Heart left ventricle (tissue), 16 donors: ENCODE measurements at regions not wholly inside any gene's neighbourhood (a gene's known extent, or its start where the extent isn't known, plus 50 kb on each side); places are given as distances from the start of the nearest gene placed in this dataset.
"Not testable (repeated sequence)": the region's sequence is repeated elsewhere in the genome, so short reads cannot be mapped to it uniquely, and the experiment has no call there.

ENCODE experiments used
- ATAC-seq, 4 donors: fragments of 200-7000 bp; cut with Tn5 transposase; one replicate each; pipeline ENCODE4 v1.9.1; 2020 to 2022; ENCODE audit warnings: moderate library complexity in 4 of 4, mild to moderate bottlenecking in 3 of 4, moderate number of reproducible peaks in 1 of 4
- DNase-seq, 5 donors: peaks; one replicate each; pipeline ENCODE4 v3.0.0-alpha.2; 2020
- H3K27ac ChIP-seq, 12 donors: fragments of 200-600 bp; sonication (generic) in 4 of 12; one replicate each; pipeline versions ENCODE4 v1.5.0 to v1.8.0; 2016 to 2022; ENCODE audit warnings: mild to moderate bottlenecking in 2 of 12
- H3K27me3 ChIP-seq, 9 donors: fragments of 200-600 bp; sonication (generic) in 2 of 9; one replicate each; pipeline versions ENCODE4 v1.5.1 to v1.8.0; 2016 to 2022; ENCODE audit warnings: mild to moderate bottlenecking in 3 of 9
- H3K36me3 ChIP-seq, 9 donors: fragments of 200-600 bp; sonication (generic) in 2 of 9; one replicate each; pipeline versions ENCODE4 v1.5.0 to v1.8.0; 2018 to 2022; ENCODE audit warnings: mild to moderate bottlenecking in 2 of 9
- H3K4me1 ChIP-seq, 12 donors: fragments of 200-600 bp; sonication (generic) in 4 of 12; one replicate each; pipeline versions ENCODE4 v1.5.0 to v1.8.0; 2016 to 2022; ENCODE audit warnings: mild to moderate bottlenecking in 3 of 12
- H3K4me3 ChIP-seq, 12 donors: fragments of 200-600 bp; sonication (generic) in 4 of 12; one replicate each; pipeline versions ENCODE4 v1.5.0 to v1.8.0; 2017 to 2022; ENCODE audit warnings: mild to moderate bottlenecking in 9 of 12, moderate library complexity in 4 of 12
- H3K9me3 ChIP-seq, 12 donors: fragments of 200-600 bp; sonication (generic) in 4 of 12; one replicate each; pipeline versions ENCODE4 v1.5.0 to v1.8.0; 2016 to 2022; ENCODE audit warnings: mild to moderate bottlenecking in 1 of 12
- POLR2A ChIP-seq, 2 donors: fragments of 450-650 bp; IDR thresholded peaks; one replicate each; pipeline ENCODE4 v1.6.1; 2017; ENCODE audit warnings: antibody characterized with exemption in 2 of 2, mild to moderate bottlenecking in 2 of 2, moderate library complexity in 2 of 2
- WGBS, 4 donors: extraction: QIAGEN DNeasy Blood & Tissue Kit in 2 of 4; methylation state at CpG; one replicate each; pipeline versions ENCODE4 v1.1.5 to v1.1.7; 2013 to 2018; 5-methylcytosine and 5-hydroxymethylcytosine counted together
- intact Hi-C, 10 donors: fragments of 100-400 bp; cut with DNase I; formaldehyde crosslinking; loops; one replicate each; pipeline versions ENCODE4 v1.11.1 to v1.14.2; 2022
- TF ChIP-seq, protein P1 (sequence below), 12 donors: fragments of 200-600 bp; sonication (generic) in 4 of 12; IDR thresholded peaks; one replicate each; pipeline versions ENCODE4 v1.5.0 to v1.8.0; 2018 to 2022; ENCODE audit warnings: antibody characterized with exemption in 12 of 12, mild to moderate bottlenecking in 5 of 12
- donor health status: ischemic (EF 13 %, LVEDD 7.1; RV severe dilation, severe dysfunction).
- donor health status: healthy with polysubstance abuse.
- donor health status: DM: no; HTN: yes; CAD: no.
- donor health status: DM: no; HTN: no; CAD: no.
- donor health status: ischemic (EF 25% LVEDD 6.9; RV normal size, moderate dysfunction).
- donor health status: ischemic (EF 25% LVEDD 5.7; RV mildly dilated, moderate dysfunction).
- donor health status: healthy.
- donor health status: DM: yes; HTN: yes; CAD: no.
- donor health status: ischemic (EF 35%, LVEDD 5.7; RV mildly dilated, moderate dysfunction).
- donor health status: nonischemic (EF 11% LVEDD 7.7; RV severe dilation, severe dysfunction).
- donor health status: DM: yes; HTN: yes; CAD: no.
- donor health status: PGD.
- donor health status: ischemic (EF 29% LVEDD 5.4; RV normal size, mild dysfunction).
- donor health status: nonischemic (EF 23%, LVEDD 6.1; RV moderate dilation, normal function).

DNA sequence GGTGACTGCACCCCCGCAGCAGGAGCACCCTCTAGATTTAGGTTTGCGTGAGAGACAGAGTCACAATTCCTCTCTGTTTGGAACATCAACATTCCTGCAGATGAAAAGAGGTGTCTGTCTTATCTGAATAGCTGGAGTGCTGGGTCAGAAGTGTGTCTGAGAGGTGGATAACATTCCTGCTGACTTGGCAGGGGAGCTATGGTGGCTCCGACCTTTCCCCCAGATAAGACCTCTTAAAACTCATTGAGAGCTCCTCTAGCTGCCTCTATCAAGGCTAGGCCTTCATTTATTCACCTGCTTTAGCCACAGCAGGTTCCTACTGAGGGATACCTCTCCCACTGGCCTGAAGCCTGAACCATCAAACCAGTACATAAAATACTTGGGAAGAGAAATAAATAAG lies 615.5 kb downstream of the LRRC70 start:
- H3K9me3 ChIP-seq: peaks cover 0 to 4% (median 0%) of the 10 kb centered on the region in 12 donors
- TF ChIP-seq POLR2A (IDR thresholded peaks at IDR 0.05): no peak
- TF ChIP-seq, protein P1, sequence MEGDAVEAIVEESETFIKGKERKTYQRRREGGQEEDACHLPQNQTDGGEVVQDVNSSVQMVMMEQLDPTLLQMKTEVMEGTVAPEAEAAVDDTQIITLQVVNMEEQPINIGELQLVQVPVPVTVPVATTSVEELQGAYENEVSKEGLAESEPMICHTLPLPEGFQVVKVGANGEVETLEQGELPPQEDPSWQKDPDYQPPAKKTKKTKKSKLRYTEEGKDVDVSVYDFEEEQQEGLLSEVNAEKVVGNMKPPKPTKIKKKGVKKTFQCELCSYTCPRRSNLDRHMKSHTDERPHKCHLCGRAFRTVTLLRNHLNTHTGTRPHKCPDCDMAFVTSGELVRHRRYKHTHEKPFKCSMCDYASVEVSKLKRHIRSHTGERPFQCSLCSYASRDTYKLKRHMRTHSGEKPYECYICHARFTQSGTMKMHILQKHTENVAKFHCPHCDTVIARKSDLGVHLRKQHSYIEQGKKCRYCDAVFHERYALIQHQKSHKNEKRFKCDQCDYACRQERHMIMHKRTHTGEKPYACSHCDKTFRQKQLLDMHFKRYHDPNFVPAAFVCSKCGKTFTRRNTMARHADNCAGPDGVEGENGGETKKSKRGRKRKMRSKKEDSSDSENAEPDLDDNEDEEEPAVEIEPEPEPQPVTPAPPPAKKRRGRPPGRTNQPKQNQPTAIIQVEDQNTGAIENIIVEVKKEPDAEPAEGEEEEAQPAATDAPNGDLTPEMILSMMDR (IDR thresholded peaks at IDR 0.05): no peak
- ATAC-seq (no peak), DNase-seq (no peak)
- 20 to 49% (median 44%) methylated on average over 3 of the region's 3 CpGs for WGBS, 4 donors
- H3K4me3 ChIP-seq: no peak overlapping the region
- H3K4me1 ChIP-seq: no peaks in the 10 kb centered on the region
- no peaks in the 10 kb centered on the region for H3K36me3 ChIP-seq
- intact Hi-C loops: no loop called here
- no peak overlapping the region for H3K27ac ChIP-seq
- H3K27me3 ChIP-seq: no peaks in the 10 kb centered on the region

DNA sequence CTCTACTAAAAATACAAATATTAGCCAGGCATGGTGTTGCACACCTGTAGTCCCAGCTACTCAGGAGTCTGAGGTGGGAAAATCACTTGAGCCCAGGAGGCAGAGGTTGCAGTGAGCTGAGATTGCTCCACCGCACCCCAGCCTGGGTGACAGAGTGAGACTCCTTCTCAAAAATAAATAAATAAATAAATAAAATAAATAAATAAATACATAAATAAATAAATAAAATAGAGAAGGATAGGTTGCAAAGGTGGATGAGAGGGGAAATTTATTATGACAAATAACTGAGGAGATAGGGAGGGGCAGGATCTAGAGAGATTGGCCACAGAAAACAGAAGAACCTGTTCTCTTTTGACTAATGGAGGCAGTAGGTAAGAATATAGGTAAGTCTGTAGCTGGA lies 601.6 kb downstream of the LRRC70 start:
- ATAC-seq, H3K36me3 ChIP-seq, H3K9me3 ChIP-seq, H3K4me1 ChIP-seq, H3K27me3 ChIP-seq, H3K4me3 ChIP-seq, intact Hi-C loops, H3K27ac ChIP-seq, DNase-seq: not testable (repeated sequence)
- 94 to 100% (median 98%) methylated on average over 1 of the region's 1 CpG for WGBS, 4 donors

DNA sequence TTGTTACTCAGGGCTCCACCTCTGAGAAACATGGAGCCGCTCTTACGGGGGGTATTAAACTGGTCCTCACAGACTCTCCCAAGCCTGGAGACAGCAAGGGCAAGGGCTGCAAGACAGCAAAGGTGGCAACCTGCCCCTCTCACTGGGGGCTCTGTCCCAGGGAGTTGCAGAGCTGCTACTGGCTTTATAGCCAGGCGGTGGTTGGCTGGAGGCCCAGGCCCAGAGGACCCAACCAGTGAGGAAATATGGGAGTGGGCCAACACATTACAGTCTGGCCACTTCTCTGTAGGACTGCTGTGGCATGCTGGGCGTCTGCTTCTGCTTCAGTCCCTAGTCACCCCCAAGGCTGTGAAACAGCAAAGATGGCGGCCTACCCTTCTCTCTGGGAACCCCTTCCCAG lies 597.2 kb downstream of the LRRC70 start:
- no peaks in the 10 kb centered on the region for H3K36me3 ChIP-seq
- intact Hi-C loops: no loop called here
- no peak overlapping the region for H3K27ac ChIP-seq
- DNase-seq (no peak), ATAC-seq (no peak)
- no peaks in the 10 kb centered on the region for H3K27me3 ChIP-seq
- no peaks in the 10 kb centered on the region for H3K9me3 ChIP-seq
- H3K4me1 ChIP-seq: no peaks in the 10 kb centered on the region
- no peak overlapping the region for H3K4me3 ChIP-seq
- TF ChIP-seq, protein P1 (IDR thresholded peaks at IDR 0.05): no peak
- TF ChIP-seq POLR2A (IDR thresholded peaks at IDR 0.05): no peak
- WGBS, 4 donors: 86 to 97% (median 93%) methylated on average over 3 to 5 of the region's 5 CpGs

DNA sequence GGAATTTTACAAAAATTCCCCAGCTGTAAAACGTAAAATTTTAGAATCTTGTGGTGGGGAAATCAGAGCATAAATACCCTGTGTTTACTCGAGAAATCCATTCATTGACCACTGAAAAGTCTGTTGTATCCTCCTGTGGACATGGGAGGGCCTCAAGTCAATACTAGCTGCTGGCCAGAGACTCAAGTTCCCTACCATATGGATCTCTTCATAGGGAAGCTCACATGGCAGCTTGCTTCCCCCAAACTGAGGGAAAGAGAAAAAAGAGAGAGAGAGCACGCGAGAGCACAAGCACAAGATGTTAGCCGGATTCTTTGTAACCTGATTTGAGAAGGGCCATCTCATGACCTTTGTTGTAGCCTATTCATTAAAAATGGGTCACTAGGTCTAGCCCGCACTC lies 591.9 kb downstream of the LRRC70 start:
- TF ChIP-seq POLR2A (IDR thresholded peaks at IDR 0.05): no peak
- TF ChIP-seq, protein P1 (IDR thresholded peaks at IDR 0.05): no peak
- H3K4me3 ChIP-seq: no peak overlapping the region
- no peaks in the 10 kb centered on the region for H3K27me3 ChIP-seq
- no peaks in the 10 kb centered on the region for H3K9me3 ChIP-seq
- WGBS, 4 donors: 58 to 73% (median 69%) methylated on average over 6 of the region's 6 CpGs
- no peak for DNase-seq
- no peak overlapping the region for H3K27ac ChIP-seq
- no peaks in the 10 kb centered on the region for H3K4me1 ChIP-seq
- no peaks in the 10 kb centered on the region for H3K36me3 ChIP-seq
- no peak for ATAC-seq
- intact Hi-C loops: no loop called here

DNA sequence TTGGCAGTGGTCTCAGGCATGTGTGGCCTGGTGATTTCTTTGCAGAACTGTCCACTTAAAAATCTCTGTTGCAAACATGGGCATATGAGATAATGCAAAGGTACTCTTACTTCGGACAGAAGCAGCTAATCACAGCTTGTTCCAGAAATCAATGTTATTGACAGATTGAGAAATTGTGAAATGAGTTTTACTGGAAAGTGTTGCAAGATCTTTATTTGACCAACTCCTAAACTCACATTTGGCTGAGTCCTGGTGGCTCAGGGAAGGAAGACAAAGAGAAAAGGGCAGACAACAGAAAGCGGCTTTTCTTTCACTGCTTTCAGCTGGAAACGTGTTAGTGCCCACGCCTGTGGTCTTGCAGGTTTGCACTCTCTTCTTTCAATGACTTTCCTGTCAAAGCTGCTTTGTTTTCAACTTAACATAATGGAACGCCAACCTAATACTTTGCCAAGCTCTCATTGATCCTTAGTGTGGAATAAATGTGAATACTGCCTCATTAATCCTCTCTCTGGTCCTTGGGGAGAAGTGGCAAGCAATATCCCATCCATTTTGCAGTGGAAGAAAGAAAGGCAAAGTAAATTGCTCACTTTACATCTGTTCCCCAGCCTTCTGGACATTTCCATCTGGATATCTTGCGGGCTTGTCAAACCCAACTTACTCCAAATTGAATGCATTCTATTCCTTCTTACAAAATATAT lies 586.4 kb downstream of the LRRC70 start:
- 76 to 89% (median 82%) methylated on average over 6 of the region's 6 CpGs for WGBS, 4 donors
- no peak for DNase-seq
- ATAC-seq: no peak
- Histone ChIP-seq H3K27me3 (no peaks in the 10 kb centered on the region), H3K36me3 (no peaks in the 10 kb centered on the region), H3K4me3 (no peak overlapping the region), H3K9me3 (no peaks in the 10 kb centered on the region), H3K27ac (no peak overlapping the region), H3K4me1 (no peaks in the 10 kb centered on the region)
- intact Hi-C loops: no loop called here
- TF ChIP-seq POLR2A (IDR thresholded peaks at IDR 0.05): no peak
- TF ChIP-seq, protein P1 (IDR thresholded peaks at IDR 0.05): no peak
